GM19238 (cell line): ENCODE measurements at regions not wholly inside any gene's neighbourhood (a gene's known extent, or its start where the extent isn't known, plus 50 kb on each side); places are given as distances from the start of the nearest gene placed in this dataset.

Experiments used
- DNase-seq: peaks from one replicate; pipeline ENCODE4 v3.0.0; 2011; ENCODE audit warnings: low spot score; ENCODE audit not compliant: insufficient read length

DNA sequence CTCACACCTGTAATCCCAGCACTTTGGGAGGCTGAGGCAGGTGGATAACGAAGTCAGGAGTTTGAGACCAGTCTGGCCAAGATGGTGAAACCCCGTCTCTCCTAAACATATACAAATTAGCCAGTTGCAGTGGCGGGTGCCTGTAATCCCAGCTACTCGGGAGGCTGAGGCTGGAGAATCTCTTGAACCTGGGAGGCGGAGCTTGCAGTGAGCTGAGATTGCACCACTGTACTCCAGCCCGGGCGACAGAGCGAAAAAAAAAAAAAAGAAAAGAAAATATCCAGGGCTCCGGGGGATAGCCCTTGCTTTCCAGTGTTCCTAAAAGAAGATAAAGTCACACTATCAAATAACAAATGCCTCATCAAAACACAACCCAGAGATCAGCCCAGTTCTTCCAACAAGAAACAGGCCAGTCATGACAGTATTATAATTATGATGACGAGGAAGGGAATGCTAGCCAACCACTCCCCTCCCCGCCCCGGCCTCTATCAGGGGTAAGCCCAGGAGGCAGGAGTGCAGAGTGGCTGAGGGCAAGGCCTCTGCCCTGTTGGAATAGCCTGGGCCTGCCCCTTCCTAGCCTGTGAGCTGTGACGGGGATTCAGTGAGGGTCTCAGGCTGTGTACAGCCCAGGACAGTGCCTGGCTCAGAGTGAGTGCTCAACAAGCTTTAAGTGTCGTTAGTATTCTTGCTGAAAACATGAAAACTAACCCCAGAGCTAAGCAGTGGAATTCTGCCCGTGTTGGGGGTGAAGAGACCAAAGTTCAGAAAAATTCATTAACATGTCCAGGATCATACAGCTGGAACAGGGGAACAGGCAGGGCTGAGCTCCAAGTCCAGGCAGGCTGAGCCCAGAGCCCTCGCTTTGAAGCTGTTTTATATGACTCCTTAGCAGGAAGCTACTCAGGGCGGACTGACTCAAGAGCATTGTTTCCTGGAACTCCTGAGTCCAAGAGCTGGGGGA lies 54.3 kb downstream of the FAM241B start:
- no peak for DNase-seq

- DNase-seq, result no peak
Measured at GRCh38 chr10:69684981-69685353, 54.9 kb downstream of the FAM241B start.

DNA sequence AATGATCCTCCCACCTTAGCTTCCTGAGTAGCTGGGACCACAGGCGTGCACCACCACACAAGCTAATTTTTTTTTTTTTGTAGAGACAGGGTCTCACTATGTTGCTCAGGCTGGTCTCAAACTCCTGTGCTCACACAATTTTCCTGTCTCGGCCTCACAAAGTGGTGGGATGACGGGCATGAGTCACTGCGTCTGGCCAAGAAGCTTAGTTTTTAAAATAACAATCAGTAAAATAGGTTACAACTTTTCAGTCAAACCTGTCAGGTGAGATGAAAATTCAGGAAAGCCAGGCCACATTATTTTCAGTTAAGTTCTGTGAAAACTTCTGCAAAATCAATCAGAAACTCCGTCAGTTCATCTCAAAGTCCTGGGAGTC lies 55.4 kb downstream of the FAM241B start:
- DNase-seq, result no peak

- no peak for DNase-seq
Measured at GRCh38 chr10:69685802-69686585, 55.9 kb downstream of the FAM241B start.

DNA sequence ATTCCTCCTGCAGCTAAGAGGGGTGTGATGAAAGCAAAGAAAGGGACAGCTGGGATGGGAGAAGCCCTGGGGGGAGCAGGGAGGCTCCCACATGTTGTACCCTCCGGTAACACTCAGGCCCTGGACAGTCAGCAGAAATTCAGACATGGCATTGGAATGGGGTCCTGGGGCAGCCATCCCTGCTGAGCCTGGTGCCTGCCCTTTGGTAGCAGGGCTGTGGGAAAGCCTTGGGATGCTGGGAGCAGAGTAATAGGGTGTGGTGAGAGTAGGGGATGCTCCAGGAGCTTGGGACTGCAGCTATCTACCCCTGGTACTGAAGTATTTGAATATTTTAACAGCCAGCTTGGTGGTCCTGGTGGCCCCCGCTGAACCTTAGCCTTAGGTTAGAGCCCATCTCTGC lies 56.8 kb downstream of the FAM241B start:
- no peak for DNase-seq

- no peak for DNase-seq
Measured at GRCh38 chr10:69687426-69687825, 57.4 kb downstream of the FAM241B start.

GRCh38 chr10:69692267-69692666 lies 62.2 kb downstream of the FAM241B start:
- DNase-seq, result no peak

GRCh38 chr10:69692891-69693290 lies 62.8 kb downstream of the FAM241B start:
- no peak for DNase-seq

DNA sequence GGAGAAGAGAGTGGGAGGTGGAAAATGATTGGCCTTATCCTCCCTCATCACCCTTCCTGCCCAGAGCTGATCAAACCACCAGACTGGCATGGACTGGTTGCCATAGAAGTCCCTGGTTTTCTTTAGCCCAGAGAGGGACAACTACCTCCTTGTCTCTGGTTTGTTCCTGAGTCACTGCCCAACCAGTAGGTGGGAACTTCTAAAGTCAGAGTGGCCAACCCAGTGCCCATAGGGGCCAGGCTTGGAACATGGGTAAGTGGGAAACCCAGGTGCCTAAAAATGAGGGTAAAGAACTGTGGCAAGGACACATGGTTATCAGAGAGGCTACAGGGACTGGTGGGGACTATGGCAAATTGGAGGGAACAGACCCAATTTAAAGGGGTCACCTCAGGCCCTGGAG lies 63.8 kb downstream of the FAM241B start:
- no peak for DNase-seq

- no peak for DNase-seq
Measured at GRCh38 chr10:69696073-69696731, 66.2 kb downstream of the FAM241B start.

- no peak for DNase-seq
Measured at GRCh38 chr10:69697006-69697405, 67.0 kb downstream of the FAM241B start.

DNA sequence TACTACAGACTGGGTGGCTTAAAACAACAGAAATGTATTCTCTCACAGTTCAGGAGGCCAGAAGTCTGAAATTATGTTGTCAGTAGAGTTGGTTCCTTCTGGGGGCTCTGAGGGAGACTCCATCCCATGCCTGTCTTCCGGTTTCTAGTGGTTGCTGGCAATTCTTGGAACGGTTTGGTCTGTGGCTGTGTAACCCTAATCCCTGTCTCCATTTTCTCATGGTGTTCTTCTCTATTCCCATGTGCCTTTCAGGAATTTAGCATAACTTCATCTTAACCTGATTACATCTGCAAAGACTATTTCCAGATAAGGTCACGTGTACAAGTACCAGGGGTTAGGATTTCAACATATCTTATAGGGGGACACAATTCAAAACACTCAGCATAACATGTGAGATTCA lies 73.2 kb downstream of the FAM241B start:
- no peak for DNase-seq

GRCh38 chr10:69703766-69704630 lies 74.0 kb downstream of the FAM241B start:
- no peak for DNase-seq

DNA sequence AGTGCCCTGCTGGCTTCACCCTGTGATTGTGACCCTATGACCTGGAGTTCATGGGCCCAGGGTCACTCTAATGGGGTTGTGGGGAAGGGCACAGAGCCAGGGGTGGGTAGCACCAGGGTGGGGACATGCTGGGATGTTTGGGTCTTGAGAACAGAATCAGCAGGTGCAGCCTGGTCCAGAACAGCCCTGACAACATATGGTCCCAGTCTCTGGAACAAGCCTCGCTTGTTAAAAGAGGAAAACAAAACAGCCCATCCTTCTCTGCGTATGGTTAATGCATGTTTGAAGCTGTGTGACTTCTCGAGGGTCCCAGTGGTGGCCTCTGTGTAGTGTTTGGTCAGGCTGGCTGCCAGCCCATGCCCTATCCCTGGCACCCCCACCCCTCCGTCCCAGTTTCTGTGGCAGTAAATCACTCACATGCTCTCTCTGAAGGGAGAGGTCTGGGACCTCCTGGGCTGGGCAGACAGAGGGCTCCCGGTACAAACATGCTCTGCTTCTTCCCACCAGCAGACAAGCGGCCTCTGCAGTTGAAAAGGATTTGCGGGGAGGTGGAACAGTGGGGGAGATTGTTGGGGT lies 79.4 kb downstream of the FAM241B start:
- DNase-seq, result no peak

DNA sequence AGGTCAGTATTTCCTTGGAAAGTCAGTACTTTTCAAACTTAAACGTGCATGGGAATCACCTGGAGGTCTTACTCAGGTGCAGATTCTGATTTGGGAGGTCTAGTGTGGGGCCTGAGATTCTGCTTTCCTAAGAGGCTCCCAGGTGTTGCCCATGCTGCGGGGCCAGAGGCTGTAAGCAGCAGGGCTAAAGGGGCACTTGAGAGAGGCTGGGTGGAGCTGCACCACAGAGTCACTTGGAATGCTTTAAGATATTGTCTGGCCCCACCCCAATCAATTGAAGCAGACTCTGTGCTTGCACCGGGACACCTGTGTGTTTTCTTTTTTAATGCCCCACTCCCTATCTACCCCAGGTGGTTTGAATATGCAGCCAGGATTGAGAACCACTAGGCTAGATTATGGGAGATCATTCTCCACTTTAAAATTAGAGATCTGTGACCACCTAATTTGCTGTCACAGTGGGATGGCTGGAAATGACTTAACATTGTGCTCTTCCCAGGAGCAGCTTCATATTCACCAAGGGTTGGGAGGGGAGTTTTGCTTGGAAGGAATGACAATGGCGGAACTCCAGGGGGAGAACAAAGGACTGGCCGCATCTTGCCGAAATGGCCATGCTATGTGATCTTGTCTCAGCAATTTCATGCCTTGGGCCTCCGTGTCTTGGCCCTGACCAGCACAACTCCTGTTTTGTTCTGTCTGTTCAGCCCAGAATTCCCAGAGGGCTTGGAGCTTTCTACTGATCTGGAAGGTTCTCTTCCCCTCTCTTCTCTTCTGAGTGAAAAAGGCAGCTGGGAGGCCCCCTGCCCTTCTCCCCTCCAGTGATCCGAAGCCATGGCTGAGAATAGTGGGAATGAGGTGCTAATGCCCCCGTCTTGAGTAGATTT lies 80.2 kb downstream of the FAM241B start:
- no peak for DNase-seq

GRCh38 chr10:69712342-69712741 lies 82.3 kb downstream of the FAM241B start:
- DNase-seq, result no peak

DNA sequence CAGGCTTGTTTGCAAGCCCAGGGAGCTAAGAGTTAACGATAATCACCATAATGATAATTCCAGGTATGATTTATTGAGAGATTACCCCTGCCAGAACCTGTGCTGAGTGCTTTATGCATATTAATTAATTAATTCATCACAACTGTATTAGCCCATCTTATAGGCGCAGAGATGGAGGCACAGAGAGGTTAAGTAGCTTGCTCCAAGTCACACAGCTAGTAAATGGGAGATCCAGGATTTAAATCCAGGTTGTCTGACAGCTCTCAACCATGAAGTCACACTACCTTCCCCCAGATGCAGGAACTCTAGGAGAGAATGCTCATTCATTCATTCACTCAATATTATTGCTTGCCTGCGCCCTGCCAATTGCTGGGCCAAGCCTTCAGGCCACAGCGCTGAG lies 84.5 kb downstream of the FAM241B start:
- DNase-seq, result no peak

DNA sequence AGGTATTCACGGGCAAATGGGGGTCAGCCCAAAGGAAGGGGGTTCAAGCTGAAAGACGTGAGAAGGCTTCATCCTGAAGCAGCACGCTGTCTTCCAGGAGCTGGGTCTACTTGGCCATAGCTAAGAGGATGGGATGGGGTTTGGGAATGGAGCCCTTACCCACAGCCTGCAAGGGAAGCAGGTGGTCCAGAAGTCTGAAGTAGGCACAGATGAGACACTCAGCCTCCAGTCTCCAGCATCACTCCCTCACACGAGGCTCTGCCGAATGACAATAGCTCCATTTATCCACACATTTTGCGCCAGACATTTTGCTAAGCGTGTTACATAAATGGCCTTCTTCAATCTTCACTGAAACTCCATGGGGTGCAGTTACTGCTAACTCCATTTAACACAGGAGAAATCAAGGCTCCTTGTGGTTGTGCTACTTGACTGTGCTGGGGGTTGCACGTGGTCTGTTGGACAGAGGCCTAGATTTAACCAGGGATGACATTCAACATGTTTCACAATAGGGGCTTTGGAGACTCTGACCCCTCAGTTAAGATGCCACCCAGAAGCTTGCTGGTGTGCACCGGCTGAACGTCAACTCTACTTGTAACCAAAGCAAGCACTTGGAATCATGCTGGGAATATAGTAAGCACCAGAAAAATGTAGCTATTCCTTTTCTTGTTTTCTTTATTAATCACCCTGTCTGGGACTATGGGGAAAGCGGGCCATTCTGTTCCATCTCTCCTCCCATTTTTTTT lies 85.3 kb downstream of the FAM241B start:
- no peak for DNase-seq
